Posterior vena cava (tissue), 2 donors: ENCODE measurements at regions not wholly inside any gene's neighbourhood (a gene's known extent, or its start where the extent isn't known, plus 50 kb on each side); places are given as distances from the start of the nearest gene placed in this dataset.

Experiments used
- DNase-seq: peaks from one replicate; pipeline ENCODE4 v3.0.0-alpha.2; 2020; ENCODE audit warnings: low spot score
- intact Hi-C, 2 donors: fragments of 100-400 bp; cut with DNase I; formaldehyde crosslinking; loops; one replicate each; pipeline versions ENCODE4 v1.14.1 to v1.14.2; 2022 to 2023
- donor health status: DM: yes; HTN: yes; CAD: no.
- donor health status: DM: yes; HTN: yes; CAD: no.

DNA sequence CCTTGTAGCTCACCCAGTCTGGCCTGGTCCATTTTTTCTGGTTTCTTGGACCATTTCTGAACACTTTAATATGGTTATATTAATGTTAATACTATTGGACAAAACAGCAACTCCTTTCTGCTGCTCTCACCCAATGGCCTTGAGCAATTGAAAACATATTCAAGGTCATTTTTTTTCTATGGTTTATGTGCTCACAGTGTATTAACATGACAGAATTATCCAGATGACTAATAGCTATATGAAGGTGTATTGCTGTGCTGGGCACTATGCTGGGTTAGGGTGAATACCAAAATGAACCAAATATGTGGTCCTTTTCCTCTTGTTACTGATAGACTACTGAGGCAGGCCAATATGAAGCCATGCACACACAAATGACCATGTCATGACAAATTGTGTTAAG is 591.6 kb upstream of the PLXNA2 start:
- intact Hi-C loops: no loop called here
- DNase-seq: no peak

DNA sequence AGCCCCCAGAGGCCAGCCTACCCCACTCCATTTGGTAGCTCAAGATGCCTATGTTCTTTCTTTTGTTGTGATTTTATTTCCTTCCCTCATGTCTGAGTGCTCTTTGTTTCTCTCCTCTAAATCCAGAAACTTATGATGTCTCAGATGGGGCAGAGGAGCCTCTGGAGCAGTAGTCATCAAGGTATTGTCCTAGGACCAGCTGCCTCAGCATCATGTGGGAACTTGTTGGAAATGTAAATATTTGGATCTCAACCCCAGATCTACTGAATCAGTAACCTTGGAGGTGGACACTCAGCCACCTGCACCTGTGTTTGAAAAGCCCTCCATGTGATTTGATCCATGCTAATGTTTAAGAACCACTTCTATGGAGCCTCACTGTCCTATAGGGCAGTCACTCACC is 593.1 kb upstream of the PLXNA2 start:
- intact Hi-C loops: no loop called here
- DNase-seq: no peak

DNA sequence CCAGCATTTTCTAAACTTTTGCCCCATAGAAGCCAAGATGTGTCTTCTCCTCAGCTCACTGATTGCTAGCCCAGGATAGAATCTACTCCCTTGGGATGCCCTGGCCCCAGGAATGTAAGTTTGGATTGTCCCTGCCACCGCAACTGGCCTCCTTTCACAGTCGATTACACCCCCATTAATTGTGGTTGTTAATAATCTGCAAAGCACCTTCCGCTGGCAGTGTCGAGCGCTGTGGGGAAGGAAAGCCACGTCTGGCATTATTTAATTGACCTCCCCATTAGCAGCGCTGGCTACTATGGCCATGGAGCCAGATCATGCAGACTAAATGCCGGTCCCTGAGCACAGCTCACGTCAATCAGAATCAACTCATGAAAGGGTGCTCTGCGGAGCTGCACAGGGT is 597.3 kb upstream of the PLXNA2 start:
- no peak for DNase-seq
- intact Hi-C loops: no loop called here

- intact Hi-C loops: no loop called here
- no peak for DNase-seq
These were observed 598.3 kb upstream of the PLXNA2 start for GRCh38 chr1:208842451-208842850.

GRCh38 chr1:208844158-208844557 is 600.0 kb upstream of the PLXNA2 start:
- intact Hi-C loops: no loop called here

GRCh38 chr1:208848854-208849253 is 604.7 kb upstream of the PLXNA2 start:
- DNase-seq: no peak

More at GRCh38 chr1:208844158-208844557, 600.0 kb upstream of the PLXNA2 start:
- no peak for DNase-seq

GRCh38 chr1:208850442-208850841 is 606.3 kb upstream of the PLXNA2 start:
- DNase-seq: no peak
- intact Hi-C loops: loop anchor here in 1 of 2 donors (10.0 kb wide), 1 partner anchor 136 kb away; no protein-coding TSS in a partner anchor

More at GRCh38 chr1:208848854-208849253, 604.7 kb upstream of the PLXNA2 start:
- intact Hi-C loops: no loop called here

- no peak for DNase-seq
- intact Hi-C loops: loop anchor here in 1 of 2 donors (10.0 kb wide), 1 partner anchor 137 kb away; no protein-coding TSS in a partner anchor
These were observed 607.2 kb upstream of the PLXNA2 start for GRCh38 chr1:208851366-208851765.

GRCh38 chr1:208852911-208853310 is 608.7 kb upstream of the PLXNA2 start:
- DNase-seq: no peak
- intact Hi-C loops: loop anchor here in 1 of 2 donors (10.0 kb wide), 1 partner anchor 138 kb away; no protein-coding TSS in a partner anchor

DNA sequence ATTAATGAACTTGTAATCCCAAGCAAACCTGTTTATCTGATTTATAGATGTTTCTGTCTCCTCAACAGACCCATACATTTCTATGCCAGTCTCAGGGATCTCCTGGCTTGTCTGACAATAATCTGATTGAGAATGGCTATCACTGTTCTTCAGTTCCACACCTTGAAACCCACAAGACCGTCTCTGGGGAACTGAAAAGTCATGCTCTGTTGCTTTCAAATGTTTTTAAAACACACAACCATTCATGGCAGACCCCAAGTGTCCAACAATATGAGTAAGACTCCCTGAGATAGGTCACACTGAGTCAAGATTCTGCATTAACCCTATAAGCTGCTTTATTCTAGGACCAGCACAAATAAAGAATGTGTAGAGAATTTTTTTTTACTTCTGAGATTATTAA is 611.2 kb upstream of the PLXNA2 start:
- intact Hi-C loops: loop anchor here in 1 of 2 donors (10.0 kb wide), 1 partner anchor 141 kb away; no protein-coding TSS in a partner anchor
- DNase-seq: no peak

- DNase-seq: no peak
- intact Hi-C loops: loop anchor here in 1 of 2 donors (2.0 to 10.0 kb wide), 2 partner anchors 19 to 143 kb away; no protein-coding TSS in a partner anchor
These were observed 613.3 kb upstream of the PLXNA2 start for GRCh38 chr1:208857465-208857864.

- DNase-seq: no peak
- intact Hi-C loops: loop anchor here in 1 of 2 donors (10.0 kb wide), 1 partner anchor 144 kb away; no protein-coding TSS in a partner anchor
These were observed 614.6 kb upstream of the PLXNA2 start for GRCh38 chr1:208858738-208859137.

DNA sequence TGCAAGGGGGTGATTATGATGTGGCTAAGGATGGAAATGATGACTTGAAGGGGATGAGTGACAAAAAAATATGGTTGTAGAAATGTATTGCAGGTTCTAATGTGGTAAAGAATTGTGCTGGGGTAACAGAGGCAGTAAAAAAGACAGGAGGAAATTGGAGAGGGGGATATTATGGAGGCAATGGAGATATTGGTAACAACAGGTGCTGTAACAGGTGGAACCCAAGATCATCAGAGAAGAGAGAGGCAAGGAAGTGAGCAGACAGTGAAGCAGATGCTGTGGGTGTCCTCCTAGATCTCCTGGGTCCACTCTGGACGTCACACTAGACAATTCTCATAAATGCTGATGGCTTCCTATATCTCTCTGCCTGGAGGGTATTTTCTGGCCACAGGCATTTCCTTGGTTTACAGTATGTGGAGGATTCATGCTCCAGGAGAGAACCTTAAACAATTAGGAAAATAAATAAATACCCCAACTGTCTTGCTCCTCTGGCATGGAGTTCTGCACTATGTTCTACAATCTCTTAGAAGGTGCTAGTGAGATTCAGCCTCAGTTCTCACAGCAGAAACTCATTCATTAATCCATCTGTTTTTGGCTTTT is 620.3 kb upstream of the PLXNA2 start:
- intact Hi-C loops: loop anchor here in 1 of 2 donors (10.0 kb wide), 1 partner anchor 960 kb away; the partner anchor contains the start of gene UTP25
- DNase-seq: no peak

- intact Hi-C loops: loop anchor here in 1 of 2 donors (10.0 kb wide), 1 partner anchor 958 kb away; the partner anchor contains the start of gene UTP25
These were observed 622.3 kb upstream of the PLXNA2 start for GRCh38 chr1:208866386-208866955.

DNA sequence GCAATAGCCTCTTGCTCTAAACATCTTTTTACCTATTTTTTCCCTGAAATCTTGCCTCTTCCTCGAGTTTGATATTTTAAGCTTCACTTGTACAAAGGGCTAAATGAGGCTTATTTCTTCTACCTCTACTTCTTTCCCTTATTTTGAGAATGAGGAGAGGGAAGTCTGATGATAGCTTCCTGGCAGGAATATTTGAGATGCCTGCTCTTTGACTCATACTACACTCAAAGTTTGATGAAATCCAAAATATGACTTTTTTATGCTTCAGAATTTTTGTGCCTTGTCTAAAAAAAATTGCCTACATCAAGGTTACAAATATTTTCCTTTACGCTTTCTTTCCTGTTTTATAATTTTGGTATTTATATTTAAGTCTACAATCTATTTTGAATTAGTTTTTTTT is 624.4 kb upstream of the PLXNA2 start:
- intact Hi-C loops: loop anchor here in 1 of 2 donors (10.0 kb wide), 1 partner anchor 956 kb away; the partner anchor contains the start of gene UTP25
- DNase-seq: no peak

More at GRCh38 chr1:208866386-208866955, 622.3 kb upstream of the PLXNA2 start:
- DNase-seq: no peak

DNA sequence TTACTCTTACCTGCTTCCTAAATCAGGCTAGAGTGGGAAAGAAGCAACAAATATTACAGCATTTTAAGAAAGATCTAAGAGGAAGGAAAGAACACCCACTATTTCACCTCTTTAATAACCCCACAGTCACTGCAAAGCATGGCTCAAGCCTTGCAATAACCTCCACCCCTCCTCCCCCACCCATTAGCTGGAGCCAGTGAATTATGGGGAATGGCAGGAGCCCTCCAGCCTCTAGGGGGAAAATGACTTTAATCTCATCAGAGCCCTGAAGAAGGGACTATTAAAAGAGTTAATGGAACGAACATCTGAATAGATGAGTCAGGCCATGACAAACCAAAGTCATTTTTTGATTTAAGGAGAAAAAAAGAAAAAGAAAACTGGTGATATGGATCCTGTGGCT is 630.7 kb upstream of the PLXNA2 start:
- intact Hi-C loops: no loop called here
- no peak for DNase-seq

- no peak for DNase-seq
- intact Hi-C loops: no loop called here
These were observed 634.8 kb upstream of the PLXNA2 start for GRCh38 chr1:208879022-208879421.

GRCh38 chr1:208880433-208881100 is 636.4 kb upstream of the PLXNA2 start:
- DNase-seq: no peak
- intact Hi-C loops: no loop called here

DNA sequence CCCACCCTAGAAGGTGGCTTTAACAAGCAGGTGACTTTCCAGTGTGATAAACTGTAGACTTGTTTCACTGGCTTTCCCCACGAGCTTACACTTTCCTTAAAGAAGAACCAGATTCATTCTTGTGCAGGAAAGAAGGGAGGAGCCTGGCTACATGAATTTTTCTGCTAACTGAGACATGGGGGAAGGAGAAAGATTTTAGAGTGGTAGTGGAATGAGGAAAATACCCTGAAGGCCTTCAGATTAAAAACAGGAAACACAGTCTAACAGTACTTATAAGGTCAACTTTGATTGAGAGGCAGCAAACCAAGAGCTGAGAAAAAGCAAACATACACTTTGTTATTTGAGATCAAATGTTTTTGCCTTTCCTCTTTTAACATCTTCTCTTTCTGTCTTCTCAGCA is 640.9 kb upstream of the PLXNA2 start:
- DNase-seq: no peak
- intact Hi-C loops: no loop called here

DNA sequence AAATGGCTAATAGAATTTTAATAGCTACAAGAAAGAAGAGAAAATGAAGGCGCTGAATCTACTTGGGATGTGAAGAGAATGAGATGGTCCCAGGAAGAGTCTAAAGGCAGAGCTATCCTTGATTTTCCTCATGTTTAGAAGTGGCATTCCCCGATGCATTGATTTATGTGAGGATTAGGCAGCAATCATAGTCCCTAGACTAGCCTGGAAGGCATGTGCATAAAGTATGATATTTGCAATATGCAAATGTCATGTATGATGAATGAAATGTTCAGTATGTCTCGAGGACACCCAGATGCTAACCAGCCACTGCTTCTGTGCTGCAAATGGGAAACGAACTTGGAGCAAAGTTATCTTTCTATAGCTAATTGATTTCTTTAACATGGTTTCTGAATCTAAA is 641.5 kb upstream of the PLXNA2 start:
- intact Hi-C loops: no loop called here
- no peak for DNase-seq
